WERI-Rb-1 (cell line): ENCODE measurements at regions not wholly inside any gene's neighbourhood (a gene's known extent, or its start where the extent isn't known, plus 50 kb on each side); places are given as distances from the start of the nearest gene placed in this dataset.

Experiments
- DNase-seq: peaks from one replicate; pipeline ENCODE4 v3.0.0-alpha.2; 2020
- H3K27ac ChIP-seq: fragments of 250-450 bp; sonication (Bioruptor Pico); 2 replicates; pipeline ENCODE4 v1.5.1; 2020; ENCODE audit warnings: mild to moderate bottlenecking, moderate library complexity
- H3K27me3 ChIP-seq: fragments of 250-450 bp; sonication (Bioruptor Pico); 2 replicates; pipeline ENCODE4 v1.5.1; 2021; ENCODE audit warnings: mild to moderate bottlenecking, low read depth, moderate library complexity; ENCODE audit not compliant: insufficient read depth, severe bottlenecking
- H3K36me3 ChIP-seq: fragments of 250-450 bp; sonication (Bioruptor Pico); 2 replicates; pipeline ENCODE4 v1.5.1; 2020; ENCODE audit warnings: mild to moderate bottlenecking, moderate library complexity
- H3K4me3 ChIP-seq: 2 replicates; pipeline ENCODE4 v1.5.1; 2011; ENCODE audit warnings: low read depth, mild to moderate bottlenecking, control low read depth, low read length
- H3K9me3 ChIP-seq: fragments of 250-450 bp; sonication (Bioruptor Pico); 2 replicates; pipeline ENCODE4 v1.5.1; 2021; ENCODE audit warnings: mild to moderate bottlenecking, moderate library complexity; ENCODE audit not compliant: severe bottlenecking
- CTCF ChIP-seq: IDR thresholded peaks from 2 replicates; pipeline ENCODE4 v1.5.1; 2011; ENCODE audit warnings: low read depth, mild to moderate bottlenecking, control low read depth, inconsistent platforms, low read length

DNA sequence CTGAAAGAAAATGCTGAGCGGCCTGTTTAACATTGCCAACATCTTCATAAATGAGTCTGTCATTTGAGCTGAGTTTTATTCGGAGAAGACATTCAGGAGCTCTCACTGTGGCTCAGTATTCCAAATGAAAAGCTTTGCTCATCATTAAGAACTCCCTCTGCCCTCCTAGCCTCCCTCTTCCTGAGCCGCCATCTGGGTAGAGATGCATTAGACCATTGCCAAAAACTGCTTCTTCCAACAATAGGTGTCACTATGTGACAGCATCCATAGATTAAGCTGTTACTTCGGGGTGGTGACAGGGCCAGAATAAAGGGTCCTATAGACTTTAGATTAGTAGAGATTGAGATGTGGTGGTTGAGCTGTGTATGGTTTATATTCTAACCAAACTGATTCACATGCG is 501.4 kb upstream of the NR2F2 start:
- Histone ChIP-seq H3K27me3 (no peaks in the 10 kb centered on the region), H3K27ac (no peak overlapping the region), H3K36me3 (no peaks in the 10 kb centered on the region), H3K4me3 (no peak overlapping the region), H3K9me3 (no peaks in the 10 kb centered on the region)
- no peak for TF ChIP-seq CTCF
- no peak for DNase-seq

GRCh38 chr15:95830281-95830680 is 500.2 kb upstream of the NR2F2 start:
- Histone ChIP-seq H3K36me3 (no peaks in the 10 kb centered on the region), H3K9me3 (no peaks in the 10 kb centered on the region), H3K4me3 (no peak overlapping the region), H3K27ac (no peak overlapping the region), H3K27me3 (no peaks in the 10 kb centered on the region)
- TF ChIP-seq CTCF: no peak
- no peak for DNase-seq

GRCh38 chr15:95832668-95833067 is 497.8 kb upstream of the NR2F2 start:
- Histone ChIP-seq H3K9me3 (no peaks in the 10 kb centered on the region), H3K4me3 (no peak overlapping the region), H3K27ac (no peak overlapping the region), H3K36me3 (no peaks in the 10 kb centered on the region), H3K27me3 (peaks cover 3% of the 10 kb centered on the region)
- TF ChIP-seq CTCF: no peak
- DNase-seq: no peak

GRCh38 chr15:95834028-95834804 is 496.3 kb upstream of the NR2F2 start:
- no peak for DNase-seq
- Histone ChIP-seq H3K9me3 (no peaks in the 10 kb centered on the region), H3K27me3 (peaks cover 3% of the 10 kb centered on the region), H3K36me3 (no peaks in the 10 kb centered on the region), H3K4me3 (no peak overlapping the region), H3K27ac (no peak overlapping the region)
- no peak for TF ChIP-seq CTCF

- Histone ChIP-seq H3K9me3 (no peaks in the 10 kb centered on the region), H3K4me3 (no peak overlapping the region)
These were observed 494.0 kb upstream of the NR2F2 start for GRCh38 chr15:95836536-95836935.

More at GRCh38 chr15:95836536-95836935, 494.0 kb upstream of the NR2F2 start:
- no peak for TF ChIP-seq CTCF
- H3K27ac ChIP-seq: no peak overlapping the region
- H3K27me3 ChIP-seq: peaks cover 3% of the 10 kb centered on the region
- DNase-seq: no peak
- H3K36me3 ChIP-seq: no peaks in the 10 kb centered on the region
